HG03064 (cell line): ENCODE measurements at regions not wholly inside any gene's neighbourhood (a gene's known extent, or its start where the extent isn't known, plus 50 kb on each side); places are given as distances from the start of the nearest gene placed in this dataset.

Experiments
- ATAC-seq: cut with Tn5 transposase; IDR thresholded peaks from one replicate; pipeline ENCODE4 v1.9.1; 2021; ENCODE audit warnings: low read depth; ENCODE audit not compliant: unreplicated experiment

DNA sequence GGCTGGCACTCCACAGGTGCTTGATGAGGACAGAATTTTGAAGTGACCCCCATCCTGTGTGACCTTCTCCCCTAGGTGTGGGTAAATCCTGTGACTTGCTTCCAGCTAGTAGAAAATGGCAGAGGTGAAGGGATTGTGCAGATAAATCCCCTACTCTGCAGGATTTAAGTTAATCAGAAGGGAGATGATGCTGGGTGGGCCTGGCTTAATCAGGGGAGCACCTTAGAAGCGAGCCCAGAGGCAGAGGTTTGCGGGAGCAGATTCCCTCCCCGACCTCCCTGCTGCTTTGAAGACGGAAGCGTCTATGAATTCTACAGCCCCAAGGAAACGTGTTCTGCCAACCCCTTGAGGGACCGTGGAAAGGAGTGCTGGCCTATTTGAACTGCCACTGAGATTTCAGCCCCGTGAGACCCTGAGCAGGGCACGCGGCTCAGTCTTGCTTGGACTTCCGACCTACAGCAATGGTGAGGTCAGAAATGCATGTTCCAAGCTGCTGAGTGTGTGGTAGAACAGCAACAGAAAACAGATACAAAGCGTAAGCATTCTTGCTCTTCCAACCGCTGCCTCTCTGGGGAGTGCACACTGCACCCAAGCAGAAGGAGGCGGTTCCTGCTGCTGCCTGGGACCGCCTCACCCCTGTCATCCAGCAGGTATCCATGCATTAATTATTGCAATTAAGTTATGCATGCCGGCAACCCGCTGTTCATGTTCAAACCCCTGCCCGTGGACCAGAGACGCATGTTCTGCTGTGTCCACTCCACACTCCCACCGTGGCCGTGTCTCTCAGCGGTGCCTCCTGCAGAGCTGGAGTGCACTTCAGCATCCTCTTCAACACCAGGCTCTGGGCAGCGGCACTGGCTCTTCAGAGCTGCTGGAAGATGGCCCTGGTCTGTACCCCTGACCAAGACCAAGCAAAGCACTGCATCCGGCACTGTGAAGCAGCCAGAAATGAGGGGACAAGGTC, 54.6 kb upstream of the RXRA start:
- no peak for ATAC-seq

DNA sequence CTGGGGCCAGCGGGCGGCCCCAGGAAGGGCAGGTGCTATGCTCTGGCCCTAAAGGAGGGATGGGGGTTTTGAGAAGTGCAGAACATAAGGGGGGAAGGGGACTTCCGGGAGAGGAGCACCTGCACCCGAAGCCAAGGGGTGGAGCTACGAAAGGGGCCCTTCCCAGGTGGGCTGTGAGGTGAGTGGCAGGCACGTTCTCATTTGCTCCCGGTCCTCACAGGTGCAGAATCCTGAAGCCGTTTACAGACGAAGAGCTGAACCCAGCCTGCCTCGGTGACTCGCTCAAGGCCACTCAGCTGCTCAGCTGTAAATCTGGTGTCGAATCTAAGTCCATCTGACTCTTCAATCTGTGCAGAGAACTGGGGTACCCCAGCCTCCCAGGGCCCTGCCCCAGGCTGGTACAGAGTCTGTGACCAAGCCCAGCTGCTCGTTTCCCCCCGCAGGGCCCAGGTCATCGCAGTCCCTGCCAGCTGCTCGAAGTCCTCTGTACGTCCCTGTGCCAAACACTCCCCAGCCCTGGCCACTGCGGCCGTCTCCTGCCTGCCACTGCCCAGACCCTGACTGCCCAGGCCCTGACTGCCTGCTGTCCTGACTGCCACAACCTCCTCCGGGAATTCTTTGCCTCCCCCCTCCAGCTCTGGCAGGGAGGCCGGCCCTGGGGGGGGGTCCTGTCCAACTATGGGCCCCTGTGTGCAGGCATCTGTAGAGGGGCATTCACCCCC, 53.8 kb upstream of the RXRA start:
- no peak for ATAC-seq

DNA sequence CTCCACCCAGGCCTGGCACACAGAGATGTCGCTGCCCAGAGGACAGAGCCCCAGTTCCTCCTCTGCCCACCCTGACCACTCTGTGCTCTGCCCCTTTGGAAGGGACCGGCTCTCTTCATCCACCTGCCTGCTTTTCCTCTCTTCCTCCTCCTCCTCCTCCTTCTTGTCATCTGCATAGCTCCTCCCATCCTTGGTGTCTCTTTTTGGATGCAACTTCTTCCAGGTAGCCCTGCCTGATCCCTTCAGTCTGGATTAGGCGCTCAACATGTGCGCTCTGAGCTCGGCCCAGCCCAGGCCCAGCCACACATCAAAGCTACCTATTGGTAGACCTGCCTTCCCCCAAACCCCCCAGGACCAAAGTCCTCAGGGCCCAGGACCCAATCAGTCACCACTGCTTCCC, 52.6 kb upstream of the RXRA start:
- no peak for ATAC-seq

DNA sequence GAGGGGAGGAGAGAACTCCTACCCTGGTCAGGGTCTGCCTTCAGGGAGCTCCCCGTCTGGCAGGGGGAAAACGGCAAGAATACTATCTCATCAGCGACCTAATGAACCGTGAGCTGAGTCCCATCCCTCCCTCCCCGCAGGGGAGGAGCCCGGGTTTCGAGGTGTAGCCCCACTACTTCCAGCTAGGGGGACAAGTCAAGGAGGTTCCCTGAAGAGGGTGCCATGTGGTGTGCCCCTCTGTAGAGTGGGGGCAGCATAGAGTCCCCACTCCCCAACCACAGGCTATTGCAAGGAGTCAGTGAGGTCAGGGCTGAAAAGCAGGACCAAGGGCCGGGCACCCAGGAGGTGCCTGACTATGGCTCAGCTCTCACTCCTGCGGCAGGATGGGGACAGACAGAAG, 50.9 kb upstream of the RXRA start:
- ATAC-seq, result no peak

DNA sequence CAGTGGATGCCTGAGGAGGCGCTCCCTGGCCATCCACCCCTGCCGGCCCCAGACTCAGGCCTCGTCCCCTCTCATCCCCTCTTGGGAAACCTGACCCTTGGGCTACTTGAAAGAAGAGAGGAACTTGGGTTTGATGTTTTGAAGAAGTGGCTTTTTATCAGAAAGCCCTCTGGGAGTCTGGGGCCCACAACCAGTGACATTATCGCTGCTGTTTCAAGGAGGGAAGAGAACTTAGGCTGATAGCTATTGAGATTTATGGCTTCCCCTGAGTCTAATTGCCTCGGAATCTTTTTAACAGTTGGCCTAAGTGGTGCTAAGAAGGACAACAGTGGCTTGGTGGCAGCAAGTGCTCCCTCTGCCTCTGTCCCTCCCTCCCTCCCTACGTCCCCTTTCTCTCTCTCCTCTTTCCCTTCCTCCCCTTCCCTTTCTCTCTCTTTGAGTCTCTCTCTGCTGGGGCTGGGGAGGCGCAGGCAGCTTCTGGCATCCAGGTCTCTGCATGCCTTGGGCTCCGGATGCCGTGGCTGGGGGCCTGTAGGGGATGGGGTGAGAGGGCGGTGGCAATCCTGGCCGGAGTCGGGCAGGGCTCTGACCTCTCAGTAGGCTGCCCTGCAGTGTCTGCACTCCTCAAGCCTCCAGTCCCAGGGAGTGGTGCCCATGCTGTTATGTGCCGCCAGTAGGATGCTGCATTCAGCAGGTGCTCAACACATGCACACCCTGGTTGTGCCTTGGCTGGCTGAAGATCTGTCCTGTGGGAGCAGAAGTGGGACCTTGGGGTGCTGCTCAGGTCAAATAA, 49.6 kb upstream of the RXRA start:
- ATAC-seq, result no peak
